WTC11 (cell line): ENCODE measurements at regions not wholly inside any gene's neighbourhood (a gene's known extent, or its start where the extent isn't known, plus 50 kb on each side); places are given as distances from the start of the nearest gene placed in this dataset.
"Not testable (repeated sequence)": the region's sequence is repeated elsewhere in the genome, so short reads cannot be mapped to it uniquely, and the experiment has no call there.

Source experiments
- ATAC-seq: fragments of 200-7000 bp; cut with Tn5 transposase; 2 replicates; pipeline ENCODE4 v1.10.0; 2021; ENCODE audit warnings: mild to moderate bottlenecking, moderate library complexity
- CTCF ChIA-PET: fragments of 300-600 bp; sonication (Branson Sonifier 250); formaldehyde crosslinking; loops from one replicate; lab custom pipeline; 2021; ENCODE audit warnings: antibody characterized with exemption; lab: Charles Lee
- POLR2A ChIA-PET: fragments of 350-600 bp; sonication (Branson Sonifier 250); formaldehyde crosslinking; loops from one replicate; lab custom pipeline; 2021; ENCODE audit warnings: antibody characterized with exemption; lab: Charles Lee
- DNase-seq: peaks from one replicate; pipeline ENCODE4 v3.0.0; 2021; ENCODE audit warnings: low spot score
- H3K27ac Mint-ChIP-seq: 2 replicates; pipeline ENCODE4 v1.8.0; 2021; ENCODE audit warnings: mixed read lengths
- H3K27me3 Mint-ChIP-seq: 2 replicates; pipeline ENCODE4 v1.8.0; 2021; ENCODE audit warnings: low read depth, mild to moderate bottlenecking, moderate library complexity, mixed read lengths
- H3K36me3 Mint-ChIP-seq: 2 replicates; pipeline ENCODE4 v1.8.0; 2021; ENCODE audit warnings: mixed read lengths
- H3K4me1 Mint-ChIP-seq: 2 replicates; pipeline ENCODE4 v1.8.0; 2022; ENCODE audit warnings: mixed read lengths
- H3K4me3 Mint-ChIP-seq: 2 replicates; pipeline ENCODE4 v1.8.0; 2021; ENCODE audit warnings: mild to moderate bottlenecking, moderate library complexity, mixed read lengths
- H3K9me3 Mint-ChIP-seq: 2 replicates; pipeline ENCODE4 v1.8.0; 2021; ENCODE audit warnings: mixed read lengths
- ATF2 ChIP-seq: sonication (generic); formaldehyde crosslinking; IDR thresholded peaks from 2 replicates; pipeline ENCODE4 v1.8.1; 2022; ENCODE audit warnings: low read depth, missing genetic modification reagents, borderline replicate concordance
- ATF6 ChIP-seq: sonication (generic); formaldehyde crosslinking; IDR thresholded peaks from 2 replicates; pipeline ENCODE4 v1.8.1; 2023; ENCODE audit warnings: mild to moderate bottlenecking, missing genetic modification reagents
- ELF4 ChIP-seq: sonication (generic); formaldehyde crosslinking; IDR thresholded peaks from 2 replicates; pipeline ENCODE4 v1.8.1; 2022; ENCODE audit warnings: low read depth, mild to moderate bottlenecking, moderate library complexity, missing genetic modification reagents
- ERG ChIP-seq: fragments of 250-450 bp; sonication (Bioruptor Pico); IDR thresholded peaks from 2 replicates; pipeline ENCODE4 v1.8.0; 2021; ENCODE audit warnings: mild to moderate bottlenecking
- FOXJ3 ChIP-seq: sonication (generic); formaldehyde crosslinking; IDR thresholded peaks from 2 replicates; pipeline ENCODE4 v1.9.0; 2021; ENCODE audit warnings: missing genetic modification reagents, mild to moderate bottlenecking, borderline replicate concordance
- FOXK1 ChIP-seq: sonication (generic); formaldehyde crosslinking; IDR thresholded peaks from 2 replicates; pipeline ENCODE4 v1.8.0; 2022; ENCODE audit warnings: mild to moderate bottlenecking, moderate library complexity, missing genetic modification reagents
- HMGA2 ChIP-seq: fragments of 250-450 bp; sonication (Bioruptor Pico); IDR thresholded peaks from 2 replicates; pipeline ENCODE4 v1.4.0; 2021; ENCODE audit warnings: mild to moderate bottlenecking, moderate library complexity
- MLX ChIP-seq: sonication (generic); formaldehyde crosslinking; IDR thresholded peaks from 2 replicates; pipeline ENCODE4 v1.8.1; 2023; ENCODE audit warnings: mild to moderate bottlenecking, missing genetic modification reagents, moderate library complexity
- NR1H2 ChIP-seq: sonication (generic); formaldehyde crosslinking; IDR thresholded peaks from 2 replicates; pipeline ENCODE4 v1.9.0; 2021; ENCODE audit warnings: mild to moderate bottlenecking, moderate library complexity, missing genetic modification reagents
- RELA ChIP-seq: sonication (generic); formaldehyde crosslinking; IDR thresholded peaks from 2 replicates; pipeline ENCODE4 v1.8.1; 2022; ENCODE audit warnings: missing genetic modification reagents, mild to moderate bottlenecking, borderline replicate concordance
- USF2 ChIP-seq: sonication (generic); formaldehyde crosslinking; IDR thresholded peaks from 2 replicates; pipeline ENCODE4 v1.8.1; 2023; ENCODE audit warnings: mild to moderate bottlenecking, missing genetic modification reagents, moderate library complexity
- ZBTB21 ChIP-seq: sonication (generic); formaldehyde crosslinking; IDR thresholded peaks from 2 replicates; pipeline ENCODE4 v1.8.1; 2023; ENCODE audit warnings: mild to moderate bottlenecking, missing genetic modification reagents, borderline replicate concordance
- ZBTB43 ChIP-seq: sonication (generic); formaldehyde crosslinking; IDR thresholded peaks from 2 replicates; pipeline ENCODE4 v1.8.1; 2023; ENCODE audit warnings: mild to moderate bottlenecking, missing genetic modification reagents
- ZMAT4 ChIP-seq: fragments of 250-450 bp; sonication (Bioruptor Pico); IDR thresholded peaks from 2 replicates; pipeline ENCODE4 v1.9.0; 2021; ENCODE audit warnings: mild to moderate bottlenecking
- ZNF263 ChIP-seq: sonication (generic); formaldehyde crosslinking; IDR thresholded peaks from 2 replicates; pipeline ENCODE4 v1.8.1; 2022; ENCODE audit warnings: low read depth, mild to moderate bottlenecking, moderate library complexity, missing genetic modification reagents
- ZNF281 ChIP-seq: sonication (generic); formaldehyde crosslinking; IDR thresholded peaks from 2 replicates; pipeline ENCODE4 v1.8.0; 2023; ENCODE audit warnings: mild to moderate bottlenecking, missing genetic modification reagents
- ZNF317 ChIP-seq: sonication (generic); formaldehyde crosslinking; IDR thresholded peaks from 2 replicates; pipeline ENCODE4 v1.8.1; 2023; ENCODE audit warnings: low read depth, mild to moderate bottlenecking, moderate library complexity, missing genetic modification reagents, borderline replicate concordance
- ZNF532 ChIP-seq: fragments of 250-450 bp; sonication (Bioruptor Pico); IDR thresholded peaks from 2 replicates; pipeline ENCODE4 v1.9.0; 2021; ENCODE audit warnings: mild to moderate bottlenecking, borderline replicate concordance

GRCh38 chr10:118901906-118902305 lies 127.6 kb upstream of the NANOS1 start (continued):
- no peak for TF ChIP-seq ZBTB43 (CRISPR knock-in tag)
- TF ChIP-seq HMGA2 (CRISPR knock-in tag) = no peak
- TF ChIP-seq ZBTB21 (CRISPR knock-in tag) = no peak
- no peak for TF ChIP-seq ELF4 (CRISPR knock-in tag)
- TF ChIP-seq ZNF532 = no peak
- TF ChIP-seq ERG (CRISPR knock-in tag) = no peak

GRCh38 chr10:118902656-118903055 lies 126.9 kb upstream of the NANOS1 start:
- H3K4me1 Mint-ChIP-seq, POLR2A ChIA-PET, H3K4me3 Mint-ChIP-seq, ATAC-seq, H3K27me3 Mint-ChIP-seq, CTCF ChIA-PET, H3K9me3 Mint-ChIP-seq, H3K36me3 Mint-ChIP-seq, DNase-seq, H3K27ac Mint-ChIP-seq: not testable (repeated sequence)

- H3K9me3 Mint-ChIP-seq = peaks cover 3% of the 10 kb centered on the region; the same call in 1 of the 2 replicates
- H3K27ac Mint-ChIP-seq = no peak overlapping the region
- H3K4me1 Mint-ChIP-seq = no peaks in the 10 kb centered on the region
- CTCF ChIA-PET = no interaction called here
- H3K27me3 Mint-ChIP-seq = no peaks in the 10 kb centered on the region; the same call in 1 of the 2 replicates
- H3K36me3 Mint-ChIP-seq = no peaks in the 10 kb centered on the region
- POLR2A ChIA-PET = no interaction called here
- DNase-seq (no peak), ATAC-seq (no peak)
- H3K4me3 Mint-ChIP-seq = no peak overlapping the region
- TF ChIP-seq ATF6 (no peak), MLX (CRISPR knock-in tag) (no peak), USF2 (CRISPR knock-in tag) (no peak), FOXJ3 (no peak), ZNF263 (CRISPR knock-in tag) (no peak), FOXK1 (CRISPR knock-in tag) (no peak), NR1H2 (CRISPR knock-in tag) (no peak), RELA (CRISPR knock-in tag) (no peak), ZMAT4 (no peak), ZNF317 (CRISPR knock-in tag) (no peak), ZNF281 (CRISPR knock-in tag) (no peak), ATF2 (no peak)
These were observed 126.3 kb upstream of the NANOS1 start for GRCh38 chr10:118903251-118903650.
